ENCODE measurements at regions not wholly inside any gene's neighbourhood (a gene's known extent, or its start where the extent isn't known, plus 50 kb on each side); places are given as distances from the start of the nearest gene placed in this dataset.

GRCh38 chr11:90747057-90747456 is 524.2 kb upstream of the CHORDC1 start:
- WGBS (ENCODE audit: extremely low coverage, insufficient coverage, low lambda C conversion rate), result no CpG with 5 or more reads among the region's 2 CpGs
- Histone ChIP-seq H3K79me2 (ENCODE audit: control insufficient read depth, insufficient read depth, low read length) (no peaks in the 10 kb centered on the region), H3K27ac (ENCODE audit: low read depth, low read length) (no peak overlapping the region)

GRCh38 chr11:90744169-90744568 is 521.3 kb upstream of the CHORDC1 start:
- Histone ChIP-seq H4K8ac (ENCODE audit: low read depth, low read length) (no peak overlapping the region), H3K18ac (ENCODE audit: low read length) (no peak overlapping the region), H2BK5ac (ENCODE audit: low read length) (no peak overlapping the region), H2BK15ac (replicated peaks; ENCODE audit: low read depth) (no peak overlapping the region), H3K56ac (ENCODE audit: low read length) (no peak overlapping the region), H4K5ac (ENCODE audit: low read length) (no peak overlapping the region), H3K27ac (ENCODE audit: low read depth, low read length) (no peak overlapping the region), H3K23ac (ENCODE audit: low read length) (no peak overlapping the region), H3K4me2 (ENCODE audit: low read length) (no peak overlapping the region), H3K27me3 (ENCODE audit: insufficient read depth, low read length, poor library complexity) (no peaks in the 10 kb centered on the region), H3K36me3 (ENCODE audit: control insufficient read depth, insufficient read depth, low read length) (no peaks in the 10 kb centered on the region), H3K9ac (ENCODE audit: low read length) (no peak overlapping the region), H2BK120ac (ENCODE audit: low read depth, low read length) (no peak overlapping the region), H3K79me1 (ENCODE audit: low read length) (no peaks in the 10 kb centered on the region), H3K79me2 (ENCODE audit: control insufficient read depth, insufficient read depth, low read length) (no peaks in the 10 kb centered on the region), H3K4me1 (ENCODE audit: control insufficient read depth, low read depth, low read length) (no peaks in the 10 kb centered on the region), H2AK5ac (ENCODE audit: low read length) (no peak overlapping the region), H3K4ac (ENCODE audit: low read depth, low read length) (no peak overlapping the region), H3K4me3 (ENCODE audit: low read length) (no peak overlapping the region)
- WGBS (ENCODE audit: extremely low coverage, insufficient coverage, low lambda C conversion rate), result no CpG with 5 or more reads among the region's 1 CpG
- no peak for DNase-seq

More at GRCh38 chr11:90747057-90747456, 524.2 kb upstream of the CHORDC1 start:
- no peak overlapping the region for H3K4me3 ChIP-seq (ENCODE audit: low read length)
- no peaks in the 10 kb centered on the region for H3K79me1 ChIP-seq (ENCODE audit: low read length)
- no peak overlapping the region for H3K4me2 ChIP-seq (ENCODE audit: low read length)
- H3K36me3 ChIP-seq (ENCODE audit: control insufficient read depth, insufficient read depth, low read length), result no peaks in the 10 kb centered on the region
- H3K27me3 ChIP-seq (ENCODE audit: insufficient read depth, low read length, poor library complexity), result no peaks in the 10 kb centered on the region
- no peak overlapping the region for H3K4ac ChIP-seq (ENCODE audit: low read depth, low read length)
- H3K4me1 ChIP-seq (ENCODE audit: control insufficient read depth, low read depth, low read length), result no peaks in the 10 kb centered on the region
- H3K18ac ChIP-seq (ENCODE audit: low read length), result no peak overlapping the region
- no peak overlapping the region for H2BK5ac ChIP-seq (ENCODE audit: low read length)
- no peak overlapping the region for H4K8ac ChIP-seq (ENCODE audit: low read depth, low read length)
- H3K56ac ChIP-seq (ENCODE audit: low read length), result no peak overlapping the region
- H2BK15ac ChIP-seq (replicated peaks; ENCODE audit: low read depth), result no peak overlapping the region
- H3K9ac ChIP-seq (ENCODE audit: low read length), result no peak overlapping the region
- H2BK120ac ChIP-seq (ENCODE audit: low read depth, low read length), result no peak overlapping the region
- no peak overlapping the region for H2AK5ac ChIP-seq (ENCODE audit: low read length)
- no peak overlapping the region for H4K5ac ChIP-seq (ENCODE audit: low read length)
- no peak for DNase-seq
- no peak overlapping the region for H3K23ac ChIP-seq (ENCODE audit: low read length)

DNA sequence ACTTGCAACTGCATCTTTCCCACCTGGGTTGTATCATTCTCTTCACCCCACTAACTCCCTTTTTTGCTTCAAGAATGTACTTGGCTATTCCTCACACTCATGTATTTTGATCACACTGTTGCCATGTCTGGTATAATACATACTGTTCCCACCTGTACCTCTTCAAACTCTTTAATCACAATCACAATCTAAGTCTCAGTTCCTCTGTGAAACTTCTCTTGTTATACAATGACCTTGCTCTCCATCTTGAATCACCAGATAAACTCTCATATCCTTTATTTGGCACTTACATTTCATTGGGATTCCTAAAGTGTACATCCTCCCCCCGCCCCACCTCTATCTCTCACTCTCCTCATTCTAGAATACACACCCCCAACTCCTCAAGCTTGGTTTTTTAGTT is 516.0 kb upstream of the CHORDC1 start:
- Histone ChIP-seq H3K18ac (ENCODE audit: low read length) (no peak overlapping the region), H3K56ac (ENCODE audit: low read length) (no peak overlapping the region), H2BK120ac (ENCODE audit: low read depth, low read length) (no peak overlapping the region), H3K9ac (ENCODE audit: low read length) (no peak overlapping the region), H3K4ac (ENCODE audit: low read depth, low read length) (no peak overlapping the region), H3K79me2 (ENCODE audit: control insufficient read depth, insufficient read depth, low read length) (no peaks in the 10 kb centered on the region), H3K36me3 (ENCODE audit: control insufficient read depth, insufficient read depth, low read length) (no peaks in the 10 kb centered on the region), H2BK5ac (ENCODE audit: low read length) (no peak overlapping the region), H3K27ac (ENCODE audit: low read depth, low read length) (no peak overlapping the region), H2AK5ac (ENCODE audit: low read length) (no peak overlapping the region), H3K23ac (ENCODE audit: low read length) (no peak overlapping the region), H4K8ac (ENCODE audit: low read depth, low read length) (no peak overlapping the region), H2BK15ac (replicated peaks; ENCODE audit: low read depth) (no peak overlapping the region), H3K27me3 (ENCODE audit: insufficient read depth, low read length, poor library complexity) (no peaks in the 10 kb centered on the region), H4K5ac (ENCODE audit: low read length) (no peak overlapping the region), H3K4me1 (ENCODE audit: control insufficient read depth, low read depth, low read length) (peaks cover 3% of the 10 kb centered on the region), H3K4me2 (ENCODE audit: low read length) (no peak overlapping the region), H3K79me1 (ENCODE audit: low read length) (no peaks in the 10 kb centered on the region), H3K4me3 (ENCODE audit: low read length) (no peak overlapping the region)
- WGBS (ENCODE audit: extremely low coverage, insufficient coverage, low lambda C conversion rate), result no CpG with 5 or more reads among the region's 1 CpG
- DNase-seq, result no peak

- Histone ChIP-seq H3K4me3 (ENCODE audit: low read length) (no peak overlapping the region), H3K4me1 (ENCODE audit: control insufficient read depth, low read depth, low read length) (peaks cover 3% of the 10 kb centered on the region), H2AK5ac (ENCODE audit: low read length) (no peak overlapping the region), H3K36me3 (ENCODE audit: control insufficient read depth, insufficient read depth, low read length) (no peaks in the 10 kb centered on the region), H3K27me3 (ENCODE audit: insufficient read depth, low read length, poor library complexity) (no peaks in the 10 kb centered on the region), H3K79me2 (ENCODE audit: control insufficient read depth, insufficient read depth, low read length) (no peaks in the 10 kb centered on the region), H3K23ac (ENCODE audit: low read length) (no peak overlapping the region), H3K18ac (ENCODE audit: low read length) (no peak overlapping the region), H3K4ac (ENCODE audit: low read depth, low read length) (no peak overlapping the region), H4K5ac (ENCODE audit: low read length) (no peak overlapping the region), H3K56ac (ENCODE audit: low read length) (no peak overlapping the region), H2BK120ac (ENCODE audit: low read depth, low read length) (no peak overlapping the region), H4K8ac (ENCODE audit: low read depth, low read length) (no peak overlapping the region), H2BK5ac (ENCODE audit: low read length) (no peak overlapping the region), H3K9ac (ENCODE audit: low read length) (no peak overlapping the region), H3K79me1 (ENCODE audit: low read length) (no peaks in the 10 kb centered on the region), H3K4me2 (ENCODE audit: low read length) (no peak overlapping the region), H2BK15ac (replicated peaks; ENCODE audit: low read depth) (no peak overlapping the region), H3K27ac (ENCODE audit: low read depth, low read length) (no peak overlapping the region)
- DNase-seq, result no peak
- WGBS (ENCODE audit: extremely low coverage, insufficient coverage, low lambda C conversion rate), result no CpG with 5 or more reads among the region's 1 CpG
Observed at GRCh38 chr11:90737444-90738050, 514.7 kb upstream of the CHORDC1 start.

DNA sequence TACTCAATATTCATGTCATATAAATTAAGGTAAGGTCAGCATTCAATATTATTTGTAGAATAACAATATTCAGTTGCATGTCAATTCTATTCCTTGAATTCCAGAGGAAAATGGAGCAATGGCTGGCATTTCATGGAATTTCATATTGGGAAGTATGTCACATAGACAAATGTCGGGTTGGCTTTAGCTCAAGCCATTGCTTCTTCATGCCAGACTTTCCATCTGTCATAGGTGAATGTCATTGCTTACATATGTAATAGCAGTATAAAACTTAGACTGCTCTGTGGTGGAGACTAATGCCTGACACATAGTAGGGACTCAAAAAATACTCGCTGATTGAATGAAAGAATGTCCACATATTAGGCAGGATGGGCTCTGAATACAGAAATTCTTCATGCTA is 509.6 kb upstream of the CHORDC1 start:
- no CpG with 5 or more reads among the region's 2 CpGs for WGBS (ENCODE audit: extremely low coverage, insufficient coverage, low lambda C conversion rate)
- no peak overlapping the region for H3K4me2 ChIP-seq (ENCODE audit: low read length)

GRCh38 chr11:90723475-90723874 is 500.6 kb upstream of the CHORDC1 start:
- Histone ChIP-seq H4K5ac (ENCODE audit: low read length) (no peak overlapping the region), H2BK120ac (ENCODE audit: low read depth, low read length) (no peak overlapping the region), H3K9ac (ENCODE audit: low read length) (no peak overlapping the region), H3K4me1 (ENCODE audit: control insufficient read depth, low read depth, low read length) (no peaks in the 10 kb centered on the region), H3K23ac (ENCODE audit: low read length) (no peak overlapping the region), H3K4me3 (ENCODE audit: low read length) (no peak overlapping the region), H3K27ac (ENCODE audit: low read depth, low read length) (no peak overlapping the region), H3K4ac (ENCODE audit: low read depth, low read length) (no peak overlapping the region), H3K18ac (ENCODE audit: low read length) (no peak overlapping the region), H2BK5ac (ENCODE audit: low read length) (no peak overlapping the region), H3K56ac (ENCODE audit: low read length) (no peak overlapping the region), H3K79me1 (ENCODE audit: low read length) (no peaks in the 10 kb centered on the region), H3K4me2 (ENCODE audit: low read length) (no peak overlapping the region), H2AK5ac (ENCODE audit: low read length) (no peak overlapping the region), H3K36me3 (ENCODE audit: control insufficient read depth, insufficient read depth, low read length) (no peaks in the 10 kb centered on the region), H2BK15ac (replicated peaks; ENCODE audit: low read depth) (no peak overlapping the region), H4K8ac (ENCODE audit: low read depth, low read length) (no peak overlapping the region), H3K27me3 (ENCODE audit: insufficient read depth, low read length, poor library complexity) (no peaks in the 10 kb centered on the region), H3K79me2 (ENCODE audit: control insufficient read depth, insufficient read depth, low read length) (no peaks in the 10 kb centered on the region)
- no peak for DNase-seq
- no CpG with 5 or more reads among the region's 3 CpGs for WGBS (ENCODE audit: extremely low coverage, insufficient coverage, low lambda C conversion rate)

More for the DNA sequence above, 509.6 kb upstream of the CHORDC1 start:
- H2AK5ac ChIP-seq (ENCODE audit: low read length), result no peak overlapping the region
- H3K4ac ChIP-seq (ENCODE audit: low read depth, low read length), result no peak overlapping the region
- no peak overlapping the region for H4K5ac ChIP-seq (ENCODE audit: low read length)
- H3K56ac ChIP-seq (ENCODE audit: low read length), result no peak overlapping the region
- no peak overlapping the region for H2BK15ac ChIP-seq (replicated peaks; ENCODE audit: low read depth)
- no peak overlapping the region for H4K8ac ChIP-seq (ENCODE audit: low read depth, low read length)
- no peaks in the 10 kb centered on the region for H3K27me3 ChIP-seq (ENCODE audit: insufficient read depth, low read length, poor library complexity)
- peaks cover 3% of the 10 kb centered on the region for H3K4me1 ChIP-seq (ENCODE audit: control insufficient read depth, low read depth, low read length)
- H3K79me2 ChIP-seq (ENCODE audit: control insufficient read depth, insufficient read depth, low read length), result no peaks in the 10 kb centered on the region
- no peak overlapping the region for H3K18ac ChIP-seq (ENCODE audit: low read length)
- no peak overlapping the region for H3K9ac ChIP-seq (ENCODE audit: low read length)
- H3K36me3 ChIP-seq (ENCODE audit: control insufficient read depth, insufficient read depth, low read length), result no peaks in the 10 kb centered on the region
- H3K4me3 ChIP-seq (ENCODE audit: low read length), result no peak overlapping the region
- DNase-seq, result no peak
- H2BK5ac ChIP-seq (ENCODE audit: low read length), result no peak overlapping the region
- no peak overlapping the region for H2BK120ac ChIP-seq (ENCODE audit: low read depth, low read length)
- no peaks in the 10 kb centered on the region for H3K79me1 ChIP-seq (ENCODE audit: low read length)
- H3K27ac ChIP-seq (ENCODE audit: low read depth, low read length), result no peak overlapping the region
- H3K23ac ChIP-seq (ENCODE audit: low read length), result no peak overlapping the region

Measured in mesendoderm (in vitro differentiated cells).